IPS-20b (cell line): ENCODE measurements at regions not wholly inside any gene's neighbourhood (a gene's known extent, or its start where the extent isn't known, plus 50 kb on each side); places are given as distances from the start of the nearest gene placed in this dataset.

ENCODE experiments used
- H3K27ac ChIP-seq: one replicate; pipeline ENCODE4 v1.5.1; 2013; ENCODE audit warnings: low read length
- H3K27me3 ChIP-seq: 2 replicates; pipeline ENCODE4 v1.6.1; 2013; ENCODE audit warnings: mild to moderate bottlenecking, low read length, inconsistent platforms; ENCODE audit not compliant: insufficient read depth
- H3K36me3 ChIP-seq: 2 replicates; pipeline ENCODE4 v1.6.1; 2013; ENCODE audit warnings: low read depth, mild to moderate bottlenecking, inconsistent platforms, low read length, moderate library complexity; ENCODE audit not compliant: insufficient read depth
- H3K4me1 ChIP-seq: 2 replicates; pipeline ENCODE4 v1.6.1; 2013; ENCODE audit warnings: mild to moderate bottlenecking, control low read depth, inconsistent platforms, low read length, moderate library complexity; ENCODE audit not compliant: insufficient read depth
- H3K4me3 ChIP-seq: 2 replicates; pipeline ENCODE4 v1.5.1; 2013; ENCODE audit warnings: mild to moderate bottlenecking, low read length, inconsistent platforms
- H3K9ac ChIP-seq: 2 replicates; pipeline ENCODE4 v1.6.1; 2013; ENCODE audit warnings: low read depth, mild to moderate bottlenecking, inconsistent platforms, low read length, moderate library complexity
- H3K9me3 ChIP-seq: 2 replicates; pipeline ENCODE4 v1.6.1; 2013; ENCODE audit warnings: mild to moderate bottlenecking, low read depth, low read length, inconsistent platforms; ENCODE audit not compliant: insufficient read depth

DNA sequence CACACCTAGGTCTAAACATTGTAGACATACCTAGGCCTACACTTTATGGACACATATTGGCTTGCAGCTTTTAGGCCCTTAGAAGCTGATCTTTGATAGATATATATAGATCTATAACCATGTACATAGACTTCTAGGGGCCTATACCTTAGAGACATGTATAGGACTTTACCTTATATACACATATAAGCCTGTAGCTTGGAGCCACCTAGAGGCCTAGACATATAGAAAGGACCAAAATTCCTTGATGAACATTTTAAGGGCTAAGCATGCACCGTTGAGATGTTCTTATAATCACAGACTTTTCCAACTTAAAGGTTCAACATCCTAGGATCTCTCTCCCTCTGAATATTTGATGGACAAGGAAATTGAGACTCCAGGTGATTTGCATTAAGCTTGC, 371.7 kb upstream of the SASH1 start:
- Histone ChIP-seq H3K27ac (no peak overlapping the region), H3K9me3 (no peaks in the 10 kb centered on the region), H3K27me3 (no peaks in the 10 kb centered on the region), H3K9ac (no peak overlapping the region), H3K36me3 (no peaks in the 10 kb centered on the region), H3K4me3 (no peak overlapping the region), H3K4me1 (no peaks in the 10 kb centered on the region)

DNA sequence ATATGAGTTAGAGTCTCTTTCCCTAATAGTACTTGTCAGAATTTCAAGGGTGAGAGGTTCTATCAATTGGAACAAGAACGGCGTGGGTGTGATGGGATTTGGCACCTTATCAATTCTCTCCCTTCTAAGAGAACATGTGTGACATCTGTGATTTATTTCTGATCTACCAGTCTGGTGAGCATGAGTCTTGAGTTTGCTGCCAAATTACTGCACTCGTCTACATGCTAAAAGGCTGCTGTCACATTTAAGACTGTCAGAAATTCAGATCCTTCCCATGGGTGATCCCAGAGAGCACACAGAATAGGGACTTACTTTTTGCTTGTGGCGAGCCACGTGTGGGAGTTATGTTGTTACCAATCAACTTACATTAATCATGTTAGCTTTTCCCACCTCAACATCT, 370.2 kb upstream of the SASH1 start:
- no peak overlapping the region for H3K27ac ChIP-seq
- H3K4me3 ChIP-seq = no peak overlapping the region
- H3K9ac ChIP-seq = no peak overlapping the region
- no peaks in the 10 kb centered on the region for H3K27me3 ChIP-seq
- H3K36me3 ChIP-seq = no peaks in the 10 kb centered on the region
- no peaks in the 10 kb centered on the region for H3K9me3 ChIP-seq
- no peaks in the 10 kb centered on the region for H3K4me1 ChIP-seq

DNA sequence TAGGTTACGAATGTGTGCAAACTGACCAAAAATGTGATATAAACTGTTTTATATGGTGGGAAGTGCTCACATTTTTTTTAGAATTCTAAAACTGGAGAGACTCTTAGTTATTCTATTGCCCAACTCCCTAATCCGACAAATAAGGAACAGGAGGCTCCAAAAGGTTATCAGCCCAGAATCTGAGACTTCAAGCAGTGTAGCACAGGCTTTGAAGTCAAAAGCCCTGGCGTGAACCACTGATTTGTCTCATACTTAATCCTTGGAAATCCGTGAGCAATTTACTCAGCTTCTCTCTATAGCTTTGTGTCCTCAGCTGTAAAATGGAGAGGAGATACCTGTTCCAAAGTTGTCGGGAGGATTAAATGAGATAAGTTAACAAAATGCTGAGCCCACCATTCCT, 368.8 kb upstream of the SASH1 start:
- Histone ChIP-seq H3K4me1 (no peaks in the 10 kb centered on the region), H3K27me3 (no peaks in the 10 kb centered on the region), H3K9me3 (no peaks in the 10 kb centered on the region), H3K9ac (no peak overlapping the region), H3K4me3 (no peak overlapping the region), H3K36me3 (no peaks in the 10 kb centered on the region), H3K27ac (no peak overlapping the region)

DNA sequence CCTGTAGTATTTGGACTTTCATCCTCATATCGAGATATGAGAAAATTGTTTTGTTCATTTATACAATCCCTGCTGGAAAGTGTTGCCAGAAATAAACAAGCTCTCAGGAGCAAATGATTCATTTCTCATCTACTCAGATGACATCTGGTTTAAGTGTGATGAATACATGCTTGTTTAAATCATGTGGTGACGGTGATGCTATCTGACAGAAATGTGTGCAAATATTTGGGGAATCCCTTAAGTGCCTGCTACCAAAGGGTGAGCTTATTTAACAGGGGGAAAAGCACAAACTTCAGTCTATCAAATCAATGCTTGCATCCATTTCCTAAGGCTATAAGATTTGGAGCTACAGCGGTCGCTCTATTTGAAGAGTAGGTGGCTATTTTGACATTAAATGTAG, 368.3 kb upstream of the SASH1 start:
- Histone ChIP-seq H3K27ac (no peak overlapping the region), H3K4me3 (no peak overlapping the region), H3K27me3 (no peaks in the 10 kb centered on the region), H3K36me3 (no peaks in the 10 kb centered on the region), H3K9me3 (no peaks in the 10 kb centered on the region), H3K9ac (no peak overlapping the region), H3K4me1 (no peaks in the 10 kb centered on the region)

DNA sequence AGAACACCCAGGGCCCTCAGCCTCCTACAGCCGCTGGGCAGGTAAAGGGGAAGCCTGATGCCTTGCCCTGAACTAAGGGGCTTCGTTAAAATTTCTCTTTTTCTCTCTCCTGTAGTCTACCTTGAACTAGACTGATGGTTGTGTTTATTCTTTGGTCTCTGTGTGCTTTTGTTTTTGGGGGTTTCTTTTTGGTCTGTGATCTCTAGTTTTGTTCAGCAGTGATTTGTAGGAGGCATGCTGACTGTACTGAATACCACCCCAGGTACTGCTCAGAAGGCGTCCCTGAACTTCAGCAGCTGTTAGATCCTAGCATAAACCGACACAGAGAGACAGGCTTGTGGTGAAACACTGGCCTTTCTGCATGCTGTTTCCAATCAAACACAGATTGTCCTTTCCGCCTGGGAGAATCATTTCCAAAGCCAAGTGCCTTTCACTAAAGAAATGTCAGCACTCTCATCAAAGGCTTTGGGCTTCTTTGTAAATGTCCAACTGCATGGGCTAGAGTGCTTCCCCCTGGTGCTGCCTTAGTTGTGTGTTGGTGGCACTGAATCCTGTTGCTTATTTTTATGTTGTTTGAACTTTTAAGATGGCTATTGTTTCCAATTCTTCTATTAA, 364.7 kb upstream of the SASH1 start:
- H3K4me3 ChIP-seq = no peak overlapping the region
- H3K27me3 ChIP-seq = no peaks in the 10 kb centered on the region
- no peak overlapping the region for H3K9ac ChIP-seq
- no peaks in the 10 kb centered on the region for H3K36me3 ChIP-seq
- H3K27ac ChIP-seq = no peak overlapping the region
- H3K4me1 ChIP-seq = no peaks in the 10 kb centered on the region
- no peaks in the 10 kb centered on the region for H3K9me3 ChIP-seq

DNA sequence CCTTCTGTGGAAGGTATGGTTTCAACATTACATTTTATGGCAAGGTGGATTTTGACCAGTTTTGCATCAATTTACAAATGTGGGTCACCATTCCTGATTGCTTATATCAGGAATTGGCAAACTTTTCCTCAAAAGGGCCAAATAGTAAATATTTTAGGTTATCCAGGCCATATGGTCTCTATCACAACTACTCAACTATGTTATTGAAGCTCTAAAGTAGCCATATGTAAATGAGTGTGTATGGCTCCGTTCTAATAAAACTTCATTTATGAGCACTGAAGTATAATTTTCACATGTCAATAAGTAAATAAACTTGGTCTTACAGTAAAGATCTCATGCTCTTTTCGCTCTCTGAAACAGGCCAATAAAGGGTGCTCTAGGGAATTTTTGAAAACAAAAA, 362.7 kb upstream of the SASH1 start:
- Histone ChIP-seq H3K27ac (no peak overlapping the region), H3K36me3 (no peaks in the 10 kb centered on the region), H3K27me3 (no peaks in the 10 kb centered on the region), H3K9me3 (no peaks in the 10 kb centered on the region), H3K9ac (no peak overlapping the region), H3K4me1 (no peaks in the 10 kb centered on the region), H3K4me3 (no peak overlapping the region)

DNA sequence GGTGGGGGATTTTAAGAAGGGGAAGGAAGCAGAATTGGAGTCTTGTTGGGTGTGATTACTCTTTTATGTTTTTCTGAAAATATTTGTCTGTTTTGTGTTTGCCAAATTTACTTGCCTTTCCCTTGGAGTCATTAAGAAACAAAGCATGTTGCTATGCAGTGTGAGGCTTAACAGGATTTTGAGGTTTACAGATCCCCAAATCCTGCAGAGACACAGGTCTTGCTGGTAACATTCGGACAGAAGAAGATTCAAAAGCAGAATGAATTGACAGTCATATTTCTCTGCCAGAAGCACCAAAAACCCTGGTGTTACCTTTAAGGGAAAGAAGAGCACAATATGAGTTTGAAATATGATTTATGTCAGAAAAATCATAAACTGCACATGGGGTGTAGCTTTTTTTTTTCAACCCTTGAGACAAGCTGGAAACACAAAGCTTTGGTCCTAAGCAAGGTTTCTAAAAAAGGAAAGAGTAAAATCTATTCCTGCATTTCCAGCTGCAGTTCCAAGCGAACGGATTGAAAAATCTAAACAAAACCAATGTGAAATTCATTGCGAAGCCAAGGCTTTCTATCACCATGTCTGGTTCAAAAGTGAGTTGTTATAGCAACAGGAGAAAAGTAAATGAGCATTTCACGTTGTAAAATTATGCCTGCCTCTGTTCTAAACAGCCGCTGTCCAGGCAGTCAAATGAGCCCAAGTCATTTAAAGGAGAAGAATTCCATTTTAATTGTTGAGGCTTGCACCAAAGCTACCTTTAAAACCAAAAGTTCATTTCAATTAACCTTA, 358.9 kb upstream of the SASH1 start:
- no peaks in the 10 kb centered on the region for H3K4me1 ChIP-seq
- H3K9me3 ChIP-seq = no peaks in the 10 kb centered on the region
- no peak overlapping the region for H3K4me3 ChIP-seq
- no peak overlapping the region for H3K9ac ChIP-seq
- no peak overlapping the region for H3K27ac ChIP-seq
- no peaks in the 10 kb centered on the region for H3K36me3 ChIP-seq
- H3K27me3 ChIP-seq = no peaks in the 10 kb centered on the region

DNA sequence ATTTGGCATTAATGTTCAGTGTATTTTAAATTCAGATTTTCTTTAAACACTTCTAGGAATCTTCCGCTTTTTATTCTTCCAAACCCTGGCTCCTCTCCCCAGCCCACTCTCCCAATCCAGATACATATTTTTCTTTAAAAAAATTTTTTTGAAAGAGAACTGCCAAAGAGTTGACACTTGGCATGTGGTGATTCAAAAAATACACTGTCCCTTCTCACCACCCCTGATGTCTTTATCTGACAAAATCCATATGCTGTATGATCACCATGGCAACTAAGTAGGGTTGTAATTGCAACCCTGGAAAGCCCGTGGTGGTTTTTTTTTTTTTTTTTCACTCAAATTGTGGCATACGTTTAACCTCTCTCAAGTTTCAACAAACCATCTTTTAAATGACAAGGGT, 355.8 kb upstream of the SASH1 start:
- Histone ChIP-seq H3K4me3 (no peak overlapping the region), H3K27me3 (no peaks in the 10 kb centered on the region), H3K9me3 (no peaks in the 10 kb centered on the region), H3K4me1 (no peaks in the 10 kb centered on the region), H3K36me3 (no peaks in the 10 kb centered on the region), H3K27ac (no peak overlapping the region), H3K9ac (no peak overlapping the region)

DNA sequence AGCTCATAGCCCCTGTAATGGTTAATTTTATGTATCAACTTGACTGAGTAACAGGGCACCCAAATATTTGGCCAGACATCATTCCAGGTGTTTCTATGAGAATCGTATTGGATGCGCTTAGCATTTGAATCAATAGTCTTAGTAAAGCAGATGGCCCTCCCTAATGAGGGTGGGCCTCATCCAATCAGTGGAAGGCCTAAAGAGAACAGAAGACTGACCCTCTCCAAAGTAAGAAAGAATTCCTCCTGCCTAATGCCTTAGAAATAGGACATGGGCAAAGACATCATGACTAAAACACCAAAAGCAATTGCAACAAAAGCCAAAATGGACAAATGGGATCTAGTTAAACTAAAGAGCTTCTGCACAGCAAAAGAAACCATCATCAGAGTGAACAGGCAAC, 352.5 kb upstream of the SASH1 start:
- Histone ChIP-seq H3K9me3 (no peaks in the 10 kb centered on the region), H3K27ac (no peak overlapping the region), H3K4me3 (no peak overlapping the region), H3K27me3 (no peaks in the 10 kb centered on the region), H3K4me1 (no peaks in the 10 kb centered on the region), H3K9ac (no peak overlapping the region), H3K36me3 (no peaks in the 10 kb centered on the region)

DNA sequence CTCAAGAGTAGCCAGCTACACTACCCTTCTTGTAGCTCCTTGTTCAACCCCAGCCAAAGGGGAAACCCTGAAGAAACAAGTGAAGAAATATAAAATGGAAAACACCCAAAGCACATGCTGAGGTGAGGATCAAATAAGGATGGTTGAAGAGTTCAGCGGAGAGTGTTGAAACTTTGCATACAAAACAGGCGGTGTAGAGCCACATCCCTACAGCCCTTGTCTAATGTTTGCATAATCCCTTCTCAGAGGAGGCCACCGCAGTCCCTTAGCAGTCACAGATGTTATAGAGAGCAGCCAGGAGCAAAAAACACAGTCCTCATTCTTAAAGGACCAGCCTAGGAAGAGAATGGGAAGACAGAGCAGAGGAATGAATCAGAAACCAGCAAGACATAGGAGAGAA, 350.7 kb upstream of the SASH1 start:
- Histone ChIP-seq H3K27ac (no peak overlapping the region), H3K4me1 (no peaks in the 10 kb centered on the region), H3K27me3 (no peaks in the 10 kb centered on the region), H3K36me3 (no peaks in the 10 kb centered on the region), H3K9ac (no peak overlapping the region), H3K4me3 (no peak overlapping the region), H3K9me3 (no peaks in the 10 kb centered on the region)

DNA sequence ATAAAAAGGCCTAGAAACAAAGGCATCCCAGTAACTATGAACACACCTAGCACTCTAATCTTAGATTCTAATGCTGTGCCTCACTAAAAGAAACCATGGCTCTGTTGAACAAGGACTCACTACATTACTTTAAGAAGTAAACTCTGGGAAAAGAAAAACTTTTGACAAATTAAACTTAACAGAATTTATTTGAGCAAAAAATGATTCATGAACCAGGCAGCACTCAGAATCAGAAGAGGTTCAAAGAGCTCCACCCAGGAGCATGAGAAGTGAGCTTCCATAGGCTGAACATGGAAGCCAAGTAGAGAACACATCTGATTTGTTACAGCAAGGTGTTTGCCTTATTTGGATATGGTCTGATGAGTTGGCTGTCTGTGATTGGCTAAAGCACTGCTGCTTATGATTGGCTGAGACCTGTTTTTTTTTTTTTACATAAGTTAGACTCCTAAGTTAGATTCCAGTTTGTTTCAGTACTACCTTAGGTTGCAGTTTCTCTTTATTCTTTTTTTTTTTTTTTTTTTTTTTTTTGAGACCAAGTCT, 343.6 kb upstream of the SASH1 start:
- Histone ChIP-seq H3K27ac (no peak overlapping the region), H3K9me3 (no peaks in the 10 kb centered on the region), H3K36me3 (no peaks in the 10 kb centered on the region), H3K27me3 (no peaks in the 10 kb centered on the region), H3K9ac (no peak overlapping the region), H3K4me3 (no peak overlapping the region), H3K4me1 (no peaks in the 10 kb centered on the region)
